ENCODE measurements at regions not wholly inside any gene's neighbourhood (a gene's known extent, or its start where the extent isn't known, plus 50 kb on each side); places are given as distances from the start of the nearest gene placed in this dataset.

- no peak for DNase-seq
- Histone ChIP-seq H3K9me2 (replicated peaks; ENCODE audit: insufficient read depth, low read length) (no peaks in the 10 kb centered on the region), H3K36me3 (ENCODE audit: insufficient read depth, low read length) (no peaks in the 10 kb centered on the region), H3K9ac (ENCODE audit: low read length) (no peak overlapping the region), H3K27me3 (ENCODE audit: low read length) (no peaks in the 10 kb centered on the region), H3K4me1 (ENCODE audit: low read length) (no peaks in the 10 kb centered on the region), H2AFZ (ENCODE audit: low read length) (no peak overlapping the region), H3K4me2 (ENCODE audit: low read depth, low read length, poor library complexity, severe bottlenecking) (no peak overlapping the region), H3K4me3 (ENCODE audit: low read length) (no peak overlapping the region), H3K27ac (ENCODE audit: low read length) (no peak overlapping the region), H3K9me3 (ENCODE audit: low read length) (no peaks in the 10 kb centered on the region), H3K79me2 (ENCODE audit: low read length) (no peaks in the 10 kb centered on the region), H4K20me1 (ENCODE audit: insufficient read depth, low read depth, low read length) (no peaks in the 10 kb centered on the region)
Observed at GRCh38 chr20:10883166-10883565, 209.4 kb upstream of the JAG1 start.

DNA sequence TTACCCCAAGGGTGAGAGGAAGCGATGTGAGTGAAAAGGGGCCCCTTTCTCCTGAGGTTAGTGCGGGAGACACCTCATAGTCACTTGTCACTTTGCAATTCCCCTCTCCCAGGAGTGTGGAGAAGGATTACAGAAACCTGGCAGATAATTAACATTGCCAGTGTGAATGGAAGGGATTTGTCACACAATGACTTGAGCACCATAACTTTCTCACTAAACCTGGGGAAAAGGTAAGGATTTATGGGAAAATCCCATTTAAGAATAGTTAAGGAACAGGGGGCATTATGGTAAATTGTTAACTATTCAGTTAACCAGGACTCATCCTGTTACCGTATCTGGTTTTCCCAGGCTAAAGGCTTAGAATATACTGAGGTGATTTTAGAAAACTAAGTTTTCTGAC, 219.5 kb upstream of the JAG1 start:
- H3K27ac ChIP-seq (ENCODE audit: low read length): no peak overlapping the region
- no peaks in the 10 kb centered on the region for H3K79me2 ChIP-seq (ENCODE audit: low read length)
- no peak overlapping the region for H3K4me3 ChIP-seq (ENCODE audit: low read length)
- no peak overlapping the region for H2AFZ ChIP-seq (ENCODE audit: low read length)
- no peaks in the 10 kb centered on the region for H4K20me1 ChIP-seq (ENCODE audit: insufficient read depth, low read depth, low read length)
- no peak for DNase-seq
- H3K9me2 ChIP-seq (replicated peaks; ENCODE audit: insufficient read depth, low read length): peaks cover 7% of the 10 kb centered on the region; the same call in 1 of the 2 replicates
- H3K9ac ChIP-seq (ENCODE audit: low read length): no peak overlapping the region
- H3K36me3 ChIP-seq (ENCODE audit: insufficient read depth, low read length): no peaks in the 10 kb centered on the region
- no peaks in the 10 kb centered on the region for H3K4me1 ChIP-seq (ENCODE audit: low read length)
- H3K27me3 ChIP-seq (ENCODE audit: low read length): no peaks in the 10 kb centered on the region
- no peaks in the 10 kb centered on the region for H3K9me3 ChIP-seq (ENCODE audit: low read length)
- H3K4me2 ChIP-seq (ENCODE audit: low read depth, low read length, poor library complexity, severe bottlenecking): no peak overlapping the region

- Histone ChIP-seq H3K4me3 (ENCODE audit: low read length) (no peak overlapping the region), H4K20me1 (ENCODE audit: insufficient read depth, low read depth, low read length) (no peaks in the 10 kb centered on the region), H3K9me3 (ENCODE audit: low read length) (no peaks in the 10 kb centered on the region), H3K9ac (ENCODE audit: low read length) (no peak overlapping the region), H3K27me3 (ENCODE audit: low read length) (no peaks in the 10 kb centered on the region), H2AFZ (ENCODE audit: low read length) (no peak overlapping the region), H3K4me2 (ENCODE audit: low read depth, low read length, poor library complexity, severe bottlenecking) (no peak overlapping the region), H3K9me2 (replicated peaks; ENCODE audit: insufficient read depth, low read length) (peaks cover 7% of the 10 kb centered on the region; the same call in 1 of the 2 replicates), H3K36me3 (ENCODE audit: insufficient read depth, low read length) (no peaks in the 10 kb centered on the region), H3K27ac (ENCODE audit: low read length) (no peak overlapping the region), H3K79me2 (ENCODE audit: low read length) (no peaks in the 10 kb centered on the region), H3K4me1 (ENCODE audit: low read length) (no peaks in the 10 kb centered on the region)
- DNase-seq: no peak
Observed at GRCh38 chr20:10897336-10897735, 223.5 kb upstream of the JAG1 start.

- Histone ChIP-seq H3K36me3 (ENCODE audit: insufficient read depth, low read length) (no peaks in the 10 kb centered on the region), H3K27ac (ENCODE audit: low read length) (no peak overlapping the region), H2AFZ (ENCODE audit: low read length) (no peak overlapping the region), H3K4me1 (ENCODE audit: low read length) (no peaks in the 10 kb centered on the region), H3K79me2 (ENCODE audit: low read length) (no peaks in the 10 kb centered on the region), H3K4me2 (ENCODE audit: low read depth, low read length, poor library complexity, severe bottlenecking) (no peak overlapping the region), H3K9me3 (ENCODE audit: low read length) (no peaks in the 10 kb centered on the region), H4K20me1 (ENCODE audit: insufficient read depth, low read depth, low read length) (no peaks in the 10 kb centered on the region), H3K9ac (ENCODE audit: low read length) (no peak overlapping the region), H3K9me2 (replicated peaks; ENCODE audit: insufficient read depth, low read length) (peaks cover 7% of the 10 kb centered on the region; the same call in 1 of the 2 replicates), H3K27me3 (ENCODE audit: low read length) (no peaks in the 10 kb centered on the region), H3K4me3 (ENCODE audit: low read length) (no peak overlapping the region)
- no peak for DNase-seq
Observed at GRCh38 chr20:10898552-10898951, 224.8 kb upstream of the JAG1 start.

GRCh38 chr20:10902174-10902573, 228.4 kb upstream of the JAG1 start:
- Histone ChIP-seq H3K9ac (ENCODE audit: low read length) (no peak overlapping the region), H2AFZ (ENCODE audit: low read length) (no peak overlapping the region)

DNA sequence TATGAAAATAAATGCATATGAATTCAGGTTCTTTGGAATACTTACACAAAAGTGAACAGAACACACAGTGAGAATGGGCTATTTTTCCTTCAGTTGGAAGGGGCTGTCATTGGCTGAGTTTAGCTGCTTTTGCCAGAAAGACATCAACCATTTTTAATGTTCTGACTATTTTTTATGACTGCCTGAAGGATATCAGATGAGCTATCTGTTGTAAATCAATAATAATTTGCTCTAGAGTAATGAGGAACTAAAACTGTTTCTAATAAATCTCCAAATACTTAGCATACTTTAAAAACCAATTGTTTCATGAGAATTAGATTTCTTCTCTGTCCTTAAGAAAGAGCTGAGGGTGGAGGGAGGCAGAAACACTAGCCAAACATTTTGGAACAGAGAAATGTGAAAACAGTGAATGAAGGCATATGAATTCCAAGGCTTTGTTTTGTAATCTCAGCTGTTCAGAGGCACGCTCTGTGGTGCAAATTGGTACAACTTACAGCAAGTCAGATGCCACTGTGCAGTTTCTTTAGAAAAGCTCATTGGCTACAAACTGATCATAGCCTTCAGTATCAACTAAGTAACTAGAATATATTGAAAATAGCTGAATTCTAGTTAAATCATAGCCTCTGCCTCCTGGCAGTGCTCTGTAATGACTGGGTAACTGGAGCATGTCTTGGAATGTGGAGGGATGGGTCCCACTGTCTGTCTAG, 228.9 kb upstream of the JAG1 start:
- Histone ChIP-seq H3K27me3 (ENCODE audit: low read length) (no peaks in the 10 kb centered on the region), H3K9ac (ENCODE audit: low read length) (no peak overlapping the region), H3K27ac (ENCODE audit: low read length) (no peak overlapping the region), H3K9me2 (replicated peaks; ENCODE audit: insufficient read depth, low read length) (no peaks in the 10 kb centered on the region), H3K9me3 (ENCODE audit: low read length) (no peaks in the 10 kb centered on the region), H3K36me3 (ENCODE audit: insufficient read depth, low read length) (no peaks in the 10 kb centered on the region), H3K79me2 (ENCODE audit: low read length) (no peaks in the 10 kb centered on the region), H3K4me1 (ENCODE audit: low read length) (no peaks in the 10 kb centered on the region), H3K4me2 (ENCODE audit: low read depth, low read length, poor library complexity, severe bottlenecking) (no peak overlapping the region), H4K20me1 (ENCODE audit: insufficient read depth, low read depth, low read length) (no peaks in the 10 kb centered on the region), H2AFZ (ENCODE audit: low read length) (no peak overlapping the region), H3K4me3 (ENCODE audit: low read length) (no peak overlapping the region)
- DNase-seq: no peak

More at GRCh38 chr20:10902174-10902573, 228.4 kb upstream of the JAG1 start:
- Histone ChIP-seq H3K9me2 (replicated peaks; ENCODE audit: insufficient read depth, low read length) (peaks cover 5% of the 10 kb centered on the region; the same call in 1 of the 2 replicates), H3K4me3 (ENCODE audit: low read length) (no peak overlapping the region), H3K9me3 (ENCODE audit: low read length) (no peaks in the 10 kb centered on the region), H3K4me2 (ENCODE audit: low read depth, low read length, poor library complexity, severe bottlenecking) (no peak overlapping the region), H3K27me3 (ENCODE audit: low read length) (no peaks in the 10 kb centered on the region), H4K20me1 (ENCODE audit: insufficient read depth, low read depth, low read length) (no peaks in the 10 kb centered on the region), H3K36me3 (ENCODE audit: insufficient read depth, low read length) (no peaks in the 10 kb centered on the region), H3K27ac (ENCODE audit: low read length) (no peak overlapping the region), H3K79me2 (ENCODE audit: low read length) (no peaks in the 10 kb centered on the region), H3K4me1 (ENCODE audit: low read length) (no peaks in the 10 kb centered on the region)
- DNase-seq: no peak

GRCh38 chr20:10906834-10907233, 233.0 kb upstream of the JAG1 start:
- no peak overlapping the region for H3K4me3 ChIP-seq (ENCODE audit: low read length)
- H3K9me2 ChIP-seq (replicated peaks; ENCODE audit: insufficient read depth, low read length): no peaks in the 10 kb centered on the region
- DNase-seq: no peak
- no peaks in the 10 kb centered on the region for H3K9me3 ChIP-seq (ENCODE audit: low read length)
- H3K27ac ChIP-seq (ENCODE audit: low read length): no peak overlapping the region
- no peak overlapping the region for H2AFZ ChIP-seq (ENCODE audit: low read length)
- H3K36me3 ChIP-seq (ENCODE audit: insufficient read depth, low read length): no peaks in the 10 kb centered on the region
- no peaks in the 10 kb centered on the region for H3K4me1 ChIP-seq (ENCODE audit: low read length)
- H3K79me2 ChIP-seq (ENCODE audit: low read length): no peaks in the 10 kb centered on the region
- no peaks in the 10 kb centered on the region for H4K20me1 ChIP-seq (ENCODE audit: insufficient read depth, low read depth, low read length)
- no peak overlapping the region for H3K4me2 ChIP-seq (ENCODE audit: low read depth, low read length, poor library complexity, severe bottlenecking)
- H3K27me3 ChIP-seq (ENCODE audit: low read length): no peaks in the 10 kb centered on the region
- H3K9ac ChIP-seq (ENCODE audit: low read length): no peak overlapping the region

DNA sequence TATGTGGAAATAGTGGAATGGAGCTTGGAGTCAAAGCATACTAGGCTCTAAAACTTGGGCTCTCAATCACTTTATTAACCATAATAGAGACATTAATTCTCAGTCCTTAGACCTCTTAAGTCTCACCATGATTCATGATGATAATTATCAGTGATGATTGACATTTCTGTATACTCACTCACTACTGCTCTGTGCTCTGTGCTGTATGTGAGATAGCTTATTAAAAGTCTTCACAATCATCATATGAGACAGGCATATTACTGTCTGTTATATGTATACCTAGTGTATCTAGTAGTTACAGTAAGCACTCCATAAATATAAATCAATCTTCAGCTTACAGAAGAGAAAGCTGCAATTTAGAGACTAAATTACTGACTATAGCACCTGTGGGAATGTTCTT, 236.0 kb upstream of the JAG1 start:
- no peaks in the 10 kb centered on the region for H3K79me2 ChIP-seq (ENCODE audit: low read length)
- no peaks in the 10 kb centered on the region for H4K20me1 ChIP-seq (ENCODE audit: insufficient read depth, low read depth, low read length)
- no peaks in the 10 kb centered on the region for H3K36me3 ChIP-seq (ENCODE audit: insufficient read depth, low read length)
- DNase-seq: no peak
- H3K4me1 ChIP-seq (ENCODE audit: low read length): no peaks in the 10 kb centered on the region
- no peaks in the 10 kb centered on the region for H3K27me3 ChIP-seq (ENCODE audit: low read length)
- no peaks in the 10 kb centered on the region for H3K9me2 ChIP-seq (replicated peaks; ENCODE audit: insufficient read depth, low read length)
- no peak overlapping the region for H2AFZ ChIP-seq (ENCODE audit: low read length)
- H3K9me3 ChIP-seq (ENCODE audit: low read length): no peaks in the 10 kb centered on the region
- H3K4me3 ChIP-seq (ENCODE audit: low read length): no peak overlapping the region
- no peak overlapping the region for H3K27ac ChIP-seq (ENCODE audit: low read length)
- H3K4me2 ChIP-seq (ENCODE audit: low read depth, low read length, poor library complexity, severe bottlenecking): no peak overlapping the region
- H3K9ac ChIP-seq (ENCODE audit: low read length): no peak overlapping the region
